ENCODE measurements at regions not wholly inside any gene's neighbourhood (a gene's known extent, or its start where the extent isn't known, plus 50 kb on each side); places are given as distances from the start of the nearest gene placed in this dataset.

- Histone ChIP-seq H2AFZ (no peak overlapping the region), H3K9me3 (ENCODE audit: low read depth) (no peaks in the 10 kb centered on the region), H3K79me2 (no peaks in the 10 kb centered on the region), H3K4me2 (no peak overlapping the region), H3K9me2 (replicated peaks; ENCODE audit: insufficient read depth) (no peaks in the 10 kb centered on the region), H3K27me3 (no peaks in the 10 kb centered on the region), H3K4me3 (no peak overlapping the region), H3K27ac (no peak overlapping the region), H3K36me3 (replicated peaks; ENCODE audit: insufficient read depth, low read depth) (no peaks in the 10 kb centered on the region), H3K4me1 (ENCODE audit: insufficient read depth) (no peaks in the 10 kb centered on the region), H4K20me1 (ENCODE audit: insufficient read depth, poor library complexity, severe bottlenecking) (no peaks in the 10 kb centered on the region)
- DNase-seq (ENCODE audit: low spot score), result no peak
- WGBS (ENCODE audit: low lambda C conversion rate, missing lambda C conversion rate), result 91% methylated on average over 1 of the region's 1 CpG
- no peak for TF ChIP-seq CTCF (IDR thresholded peaks at IDR 0.05; ENCODE audit: poor library complexity)
- TF ChIP-seq EZH2phosphoT487 (IDR thresholded peaks at IDR 0.05; ENCODE audit: low read depth, severe bottlenecking, unreplicated experiment), result no peak
- TF ChIP-seq EZH2 (IDR thresholded peaks at IDR 0.05; ENCODE audit: borderline replicate concordance), result no peak
Measured at GRCh38 chr10:108000365-108000764, 835.9 kb upstream of the SORCS1 start.

GRCh38 chr10:107994621-107995270, 830.2 kb upstream of the SORCS1 start:
- TF ChIP-seq EZH2 (IDR thresholded peaks at IDR 0.05; ENCODE audit: borderline replicate concordance), result no peak
- TF ChIP-seq CTCF (IDR thresholded peaks at IDR 0.05; ENCODE audit: poor library complexity), result no peak
- TF ChIP-seq EZH2phosphoT487 (IDR thresholded peaks at IDR 0.05; ENCODE audit: low read depth, severe bottlenecking, unreplicated experiment), result no peak
- Histone ChIP-seq H4K20me1 (ENCODE audit: insufficient read depth, poor library complexity, severe bottlenecking) (no peaks in the 10 kb centered on the region), H3K27me3 (no peaks in the 10 kb centered on the region), H2AFZ (peak overlapping the region; percentile 6), H3K27ac (no peak overlapping the region), H3K4me3 (no peak overlapping the region), H3K9me2 (replicated peaks; ENCODE audit: insufficient read depth) (no peaks in the 10 kb centered on the region), H3K79me2 (no peaks in the 10 kb centered on the region), H3K9me3 (ENCODE audit: low read depth) (no peaks in the 10 kb centered on the region), H3K4me1 (ENCODE audit: insufficient read depth) (no peaks in the 10 kb centered on the region), H3K4me2 (no peak overlapping the region), H3K36me3 (replicated peaks; ENCODE audit: insufficient read depth, low read depth) (no peaks in the 10 kb centered on the region)
- 80% methylated on average over 3 of the region's 3 CpGs for WGBS (ENCODE audit: low lambda C conversion rate, missing lambda C conversion rate)
- DNase-seq (ENCODE audit: low spot score), result peak; percentile 17

GRCh38 chr10:107986571-107986970, 822.1 kb upstream of the SORCS1 start:
- Histone ChIP-seq H3K36me3 (replicated peaks; ENCODE audit: insufficient read depth, low read depth) (no peaks in the 10 kb centered on the region), H3K4me3 (no peak overlapping the region), H2AFZ (no peak overlapping the region), H3K4me2 (no peak overlapping the region), H3K27ac (no peak overlapping the region), H3K79me2 (no peaks in the 10 kb centered on the region), H3K27me3 (no peaks in the 10 kb centered on the region), H3K9me2 (replicated peaks; ENCODE audit: insufficient read depth) (no peaks in the 10 kb centered on the region), H3K4me1 (ENCODE audit: insufficient read depth) (no peaks in the 10 kb centered on the region), H4K20me1 (ENCODE audit: insufficient read depth, poor library complexity, severe bottlenecking) (no peaks in the 10 kb centered on the region), H3K9me3 (ENCODE audit: low read depth) (no peaks in the 10 kb centered on the region)
- DNase-seq (ENCODE audit: low spot score), result no peak
- TF ChIP-seq EZH2phosphoT487 (IDR thresholded peaks at IDR 0.05; ENCODE audit: low read depth, severe bottlenecking, unreplicated experiment) (no peak), EZH2 (IDR thresholded peaks at IDR 0.05; ENCODE audit: borderline replicate concordance) (no peak)
- WGBS (ENCODE audit: low lambda C conversion rate, missing lambda C conversion rate), result 94% methylated on average over 4 of the region's 4 CpGs

GRCh38 chr10:107984581-107984980, 820.1 kb upstream of the SORCS1 start:
- DNase-seq (ENCODE audit: low spot score), result no peak

More at GRCh38 chr10:107984581-107984980, 820.1 kb upstream of the SORCS1 start:
- no peak overlapping the region for H3K4me3 ChIP-seq
- H3K27me3 ChIP-seq, result no peaks in the 10 kb centered on the region
- H3K79me2 ChIP-seq, result no peaks in the 10 kb centered on the region
- no peak overlapping the region for H3K4me2 ChIP-seq
- no peaks in the 10 kb centered on the region for H3K36me3 ChIP-seq (replicated peaks; ENCODE audit: insufficient read depth, low read depth)
- no peak overlapping the region for H2AFZ ChIP-seq
- no peaks in the 10 kb centered on the region for H3K9me3 ChIP-seq (ENCODE audit: low read depth)
- H3K9me2 ChIP-seq (replicated peaks; ENCODE audit: insufficient read depth), result no peaks in the 10 kb centered on the region
- TF ChIP-seq CTCF (IDR thresholded peaks at IDR 0.05; ENCODE audit: poor library complexity), result no peak
- no peak for TF ChIP-seq EZH2phosphoT487 (IDR thresholded peaks at IDR 0.05; ENCODE audit: low read depth, severe bottlenecking, unreplicated experiment)
- TF ChIP-seq EZH2 (IDR thresholded peaks at IDR 0.05; ENCODE audit: borderline replicate concordance), result no peak
- no peaks in the 10 kb centered on the region for H4K20me1 ChIP-seq (ENCODE audit: insufficient read depth, poor library complexity, severe bottlenecking)
- H3K4me1 ChIP-seq (ENCODE audit: insufficient read depth), result no peaks in the 10 kb centered on the region
- 91% methylated on average over 3 of the region's 3 CpGs for WGBS (ENCODE audit: low lambda C conversion rate, missing lambda C conversion rate)
- no peak overlapping the region for H3K27ac ChIP-seq
